Cardiac septum (tissue), 1 donor: ENCODE measurements at regions not wholly inside any gene's neighbourhood (a gene's known extent, or its start where the extent isn't known, plus 50 kb on each side); places are given as distances from the start of the nearest gene placed in this dataset.
"Not testable (repeated sequence)": the region's sequence is repeated elsewhere in the genome, so short reads cannot be mapped to it uniquely, and the experiment has no call there.

ENCODE experiments used
- DNase-seq: peaks from one replicate; pipeline ENCODE4 v3.0.0-alpha.2; 2020; ENCODE audit warnings: low spot score
- intact Hi-C: fragments of 100-400 bp; cut with DNase I; formaldehyde crosslinking; loops from one replicate; pipeline ENCODE4 v1.14.0; 2022
- donor health status: DM: no; HTN: no; CAD: no.

DNA sequence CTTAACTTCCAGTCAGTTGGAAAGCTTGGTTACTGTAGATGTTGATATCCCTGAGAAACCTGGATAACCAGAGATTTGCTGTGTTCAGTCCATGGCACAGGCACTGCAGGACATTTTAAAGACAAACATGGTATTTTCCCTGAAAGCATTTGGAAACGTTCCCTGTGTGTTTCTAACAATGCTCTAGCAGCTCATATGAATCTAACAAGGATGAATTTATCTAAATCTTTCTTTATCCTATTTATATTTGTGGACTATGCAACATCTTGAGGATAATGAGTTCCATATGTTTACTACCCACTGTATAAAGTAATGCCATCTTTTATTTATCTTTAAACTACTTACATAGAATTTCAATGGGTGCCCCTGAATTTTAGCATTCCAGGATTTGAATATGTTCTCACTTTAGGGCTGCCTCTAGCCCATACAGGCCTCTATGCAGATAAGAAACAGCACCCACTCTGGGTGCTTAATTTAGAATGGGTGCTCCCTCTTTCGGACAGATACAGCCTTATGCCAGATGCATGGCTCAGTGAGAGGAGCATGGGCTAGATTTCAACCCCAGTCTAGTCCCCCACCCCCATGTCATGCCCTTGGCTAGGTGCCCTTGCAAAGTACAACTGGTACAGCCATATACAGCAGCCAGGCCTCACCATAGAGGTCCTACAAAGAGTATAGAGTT is 50.6 kb upstream of the NEMP2 start:
- no peak for DNase-seq
- intact Hi-C loops: loop anchor here (5.0 kb wide), 2 partner anchors 53 to 67 kb away; partner anchors contain the start of gene NEMP2

DNA sequence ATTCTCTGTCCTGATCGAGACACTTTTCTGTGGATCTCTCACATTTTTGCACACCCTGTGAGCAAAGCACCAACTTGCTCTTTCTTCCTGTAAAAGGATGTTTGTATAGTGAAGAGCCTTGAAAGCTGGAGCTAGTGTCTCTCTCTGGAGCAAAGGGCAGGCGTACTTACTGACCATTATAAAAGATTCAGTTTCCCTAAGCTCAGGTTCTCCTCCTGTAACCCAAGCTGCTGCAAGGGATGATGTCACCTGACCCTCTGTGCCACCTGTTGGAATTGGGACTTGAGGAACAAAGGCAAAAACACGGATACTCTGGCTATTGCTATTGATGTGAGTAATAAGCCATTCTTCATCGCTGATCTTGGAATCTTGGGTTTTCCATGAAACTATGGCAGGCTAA is 52.6 kb upstream of the NEMP2 start:
- intact Hi-C loops: no loop called here
- DNase-seq: no peak

DNA sequence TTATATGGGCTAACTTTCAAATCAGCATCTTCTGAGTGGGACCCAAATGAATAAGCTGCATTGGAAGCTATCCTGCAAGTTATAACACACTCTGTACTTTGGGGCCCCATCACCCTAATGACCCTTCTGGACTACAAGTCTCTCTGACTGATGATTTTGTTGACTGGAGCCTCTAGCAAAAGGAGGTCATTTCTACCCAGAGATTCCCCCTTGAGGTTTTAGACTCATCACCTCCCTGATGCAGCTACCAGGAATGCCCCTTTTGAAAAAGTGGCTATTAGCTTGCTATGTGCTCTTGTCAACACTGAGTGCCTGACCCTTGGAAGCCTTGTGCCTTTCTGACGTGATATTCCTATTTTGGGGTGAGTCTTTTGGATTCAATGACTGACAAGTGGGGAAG is 54.5 kb upstream of the NEMP2 start:
- no peak for DNase-seq
- intact Hi-C loops: no loop called here

DNA sequence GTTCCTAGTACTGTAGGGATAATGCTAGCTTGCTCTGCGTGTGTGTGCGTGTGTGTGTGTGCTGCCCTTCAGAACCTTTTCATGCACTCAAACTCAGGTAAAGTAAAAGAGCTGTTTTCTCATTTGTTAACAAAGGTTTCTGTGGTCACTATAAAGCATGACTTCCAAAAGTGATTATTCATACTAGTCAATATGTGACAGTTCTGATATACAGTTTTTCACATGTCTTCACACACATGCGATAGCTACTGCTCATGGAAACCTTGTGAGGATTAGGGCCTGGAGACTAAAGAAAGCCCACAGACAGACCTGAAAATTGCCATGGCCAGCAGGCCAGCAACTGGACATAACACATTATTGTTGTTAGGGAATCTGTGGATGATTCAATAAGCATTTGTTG is 56.9 kb upstream of the NEMP2 start:
- no peak for DNase-seq
- intact Hi-C loops: no loop called here

DNA sequence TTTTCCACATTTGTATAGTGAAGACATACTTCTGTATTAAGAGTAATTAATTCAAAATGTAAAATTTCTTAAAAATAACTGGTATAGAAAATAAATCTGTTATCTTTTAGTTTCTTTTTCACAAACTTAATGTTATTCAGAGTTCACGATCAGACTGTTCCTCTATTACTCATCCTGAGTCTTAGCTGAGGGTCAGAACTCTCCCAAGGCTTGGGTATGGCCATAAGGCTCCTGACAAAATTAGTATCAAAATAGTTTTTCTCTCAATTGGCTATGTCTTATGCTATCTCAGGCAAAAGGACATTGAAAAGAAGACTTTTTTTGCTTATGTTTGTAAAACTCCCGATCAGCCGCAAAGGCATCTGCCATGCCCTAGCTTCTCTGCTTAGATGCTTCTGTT is 56.1 kb upstream of the NAB1 start:
- DNase-seq: no peak
- intact Hi-C loops: no loop called here

DNA sequence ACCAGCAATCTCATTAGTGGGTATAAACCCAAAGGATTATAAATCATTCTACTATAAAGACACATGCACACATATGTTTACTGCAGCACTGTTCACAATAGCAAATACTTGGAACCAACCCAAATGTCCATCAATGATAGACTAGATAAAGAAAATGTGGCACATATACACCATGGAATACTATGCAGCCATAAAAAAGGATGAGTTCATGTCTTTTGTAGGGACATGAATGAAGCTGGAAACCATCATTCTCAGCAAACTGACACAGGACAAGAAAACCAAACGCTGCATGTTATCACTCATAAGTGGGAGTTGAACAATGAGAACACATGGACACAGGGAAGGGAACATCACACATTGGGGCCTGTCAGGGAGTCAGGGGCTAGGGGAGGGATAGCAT is 53.0 kb upstream of the NAB1 start:
- intact Hi-C loops, DNase-seq: not testable (repeated sequence)

DNA sequence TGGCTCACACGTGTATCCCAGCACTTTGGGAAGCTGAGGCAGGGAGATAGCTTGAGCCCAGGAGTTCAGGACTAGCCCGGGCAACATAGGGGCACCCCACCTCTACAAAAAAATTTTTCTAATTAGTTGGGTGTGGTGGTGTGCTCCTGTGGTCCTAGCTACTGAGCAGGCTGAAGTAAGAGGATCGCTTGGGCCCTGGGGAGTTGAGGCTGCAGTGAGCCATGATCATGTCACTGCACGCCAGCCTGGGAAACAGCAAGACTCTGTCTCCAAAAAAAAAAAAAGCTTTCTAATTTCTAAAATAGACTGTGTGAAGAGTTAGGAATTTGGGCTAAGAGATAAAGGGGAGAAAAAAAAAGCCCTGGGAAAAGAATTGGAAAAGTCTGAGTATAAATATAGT is 51.9 kb upstream of the NAB1 start:
- intact Hi-C loops: no loop called here
- DNase-seq: no peak

DNA sequence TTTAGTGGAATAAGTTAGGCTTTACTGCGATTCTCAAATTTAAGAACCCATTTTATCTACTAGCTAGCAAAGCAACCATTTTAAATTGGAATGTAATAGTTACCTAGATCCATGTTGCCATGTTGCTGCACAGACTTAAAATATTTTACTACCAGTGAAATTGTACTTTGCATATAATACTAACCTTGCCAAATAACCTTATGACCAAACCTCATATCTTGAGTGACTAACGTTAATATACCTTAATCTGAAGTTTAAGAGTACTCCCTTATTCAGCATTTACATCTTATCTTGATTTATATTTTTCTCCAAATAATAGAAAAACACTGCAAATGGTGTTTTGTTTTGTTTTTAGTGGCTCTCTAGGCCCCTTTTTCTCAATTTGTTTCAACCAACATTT is 50.3 kb upstream of the NAB1 start:
- no peak for DNase-seq
- intact Hi-C loops: no loop called here

DNA sequence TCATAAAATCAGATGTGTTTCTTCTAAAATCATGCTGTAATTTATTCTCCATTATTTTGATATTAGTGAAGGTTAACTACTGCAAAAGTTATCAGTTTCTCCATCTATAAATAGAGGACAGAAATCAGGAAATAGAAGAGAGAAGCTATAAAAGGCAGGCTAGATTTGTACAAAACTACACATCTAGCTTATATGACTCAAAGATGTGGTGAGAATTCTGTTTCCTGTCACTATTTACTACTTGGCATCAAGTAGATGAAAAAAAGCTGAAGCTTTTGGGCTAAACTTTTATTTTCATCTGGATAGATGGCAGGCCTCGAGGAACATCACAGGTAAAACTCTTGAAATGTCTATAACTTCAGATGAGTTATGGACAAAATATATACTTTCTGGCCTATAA is 49.8 kb upstream of the NAB1 start:
- intact Hi-C loops: no loop called here
- no peak for DNase-seq
